K562 (cell line): ENCODE measurements at regions not wholly inside any gene's neighbourhood (a gene's known extent, or its start where the extent isn't known, plus 50 kb on each side); places are given as distances from the start of the nearest gene placed in this dataset.

Experiments used
- ATAC-seq: fragments of 200-7000 bp; cut with Tn5 transposase; 3 replicates; pipeline ENCODE4 v1.9.1; 2020; ENCODE audit warnings: moderate library complexity
- BruUV-seq: library from RNA; stranded (reverse); fragments of 400-500 nt; replicated peaks from 2 replicates; lab custom pipeline; 2021; lab: Mats Ljungman, UMichigan
- CTCF ChIA-PET: fragments of 300-600 bp; formaldehyde crosslinking; extraction: SDS; loops from one replicate; lab custom pipeline; 2021; ENCODE audit warnings: low intra/inter-chr PET ratio; lab: Yijun Ruan, JAX
- POLR2A ChIA-PET: fragments of 300-600, 350-650 bp; sonication (Branson Sonifier 250); formaldehyde crosslinking; extraction: SDS; loops from one replicate; lab custom pipeline; 2021; ENCODE audit warnings: antibody characterized with exemption, inconsistent platforms; lab: Yijun Ruan, JAX
- DNase-seq, 4 experiments: peaks; one replicate each; pipeline versions ENCODE4 v3.0.0 to v3.0.0-alpha.2; 2011 to 2018; ENCODE audit warnings: low spot score in 3 of 4, mixed read lengths in 3 of 4; ENCODE audit errors: extremely low read depth in 1 of 4
- FAIRE-seq: peaks from 2 replicates; lab custom pipeline; 2011; peaks lifted over from hg19 to GRCh38; lab: Jason Lieb, UNC
- H2AFZ ChIP-seq: 2 replicates; pipeline ENCODE4 v1.6.0; 2011; ENCODE audit warnings: low read depth, low read length, control low read depth, inconsistent platforms
- H3K27ac ChIP-seq: fragments of 200-600 bp; 3 replicates; pipeline ENCODE4 v1.8.0; 2011; ENCODE audit warnings: low read depth, mild to moderate bottlenecking, control low read depth, inconsistent platforms, low read length, moderate library complexity, mixed read lengths; ENCODE audit errors: extremely low read depth
- H3K27me3 ChIP-seq, 2 experiments: fragments of 300-600 bp in 1 of 2; 2 replicates in 1 of 2; 3 replicates in 1 of 2; pipeline versions ENCODE4 v1.6.0 to v1.8.0; 2011; ENCODE audit warnings: inconsistent platforms in 2 of 2, low read length in 2 of 2, mild to moderate bottlenecking in 1 of 2, mixed read lengths in 1 of 2, moderate library complexity in 1 of 2; ENCODE audit not compliant: control insufficient read depth in 2 of 2, insufficient read depth in 2 of 2
- H3K36me3 ChIP-seq: fragments of 300-600 bp; 3 replicates; pipeline ENCODE4 v1.8.0; 2011; ENCODE audit warnings: mild to moderate bottlenecking, low read length, inconsistent platforms; ENCODE audit not compliant: control insufficient read depth, insufficient read depth
- H3K4me1 ChIP-seq, 2 experiments: fragments of 200-600 bp in 1 of 2; replicated peaks in 1 of 2; 2 replicates in 1 of 2; 3 replicates in 1 of 2; pipeline versions ENCODE4 v1.5.1 to v1.8.0; 2011; ENCODE audit warnings: inconsistent platforms in 2 of 2, low read length in 2 of 2, mild to moderate bottlenecking in 1 of 2, mixed read lengths in 1 of 2, moderate library complexity in 1 of 2; ENCODE audit not compliant: control insufficient read depth in 2 of 2, insufficient read depth in 2 of 2
- H3K4me2 ChIP-seq: 2 replicates; pipeline ENCODE4 v1.6.1; 2011; ENCODE audit warnings: low read length, control low read depth, inconsistent platforms, mixed read lengths; ENCODE audit not compliant: insufficient read depth
- H3K4me3 ChIP-seq: fragments of 200-600 bp; sonication (generic), shearing (Covaris generic); 2 replicates; pipeline ENCODE4 v1.5.1; 2016; ENCODE audit warnings: control low read depth, inconsistent platforms
- H3K79me2 ChIP-seq: fragments of 200-600 bp; 3 replicates; pipeline ENCODE4 v1.8.0; 2011; ENCODE audit warnings: low read length, inconsistent platforms; ENCODE audit not compliant: control insufficient read depth, insufficient read depth
- H3K9ac ChIP-seq, 2 experiments: 2 replicates each; pipeline versions ENCODE4 v1.6.0 to v1.6.1; 2011; ENCODE audit warnings: low read depth in 2 of 2, low read length in 2 of 2, control low read depth in 1 of 2, inconsistent platforms in 1 of 2, mild to moderate bottlenecking in 1 of 2, mixed read lengths in 1 of 2; ENCODE audit not compliant: insufficient read depth in 1 of 2
- H3K9me1 ChIP-seq: one replicate; pipeline ENCODE4 v1.6.0; 2011; ENCODE audit warnings: inconsistent platforms, mild to moderate bottlenecking, low read length, moderate library complexity; ENCODE audit not compliant: control insufficient read depth, insufficient read depth
- H3K9me3 ChIP-seq: replicated peaks from 2 replicates; pipeline ENCODE4 v1.5.1; 2011; ENCODE audit warnings: low read depth, low read length, inconsistent platforms; ENCODE audit not compliant: control insufficient read depth, insufficient read depth
- H4K20me1 ChIP-seq: replicated peaks from 2 replicates; pipeline ENCODE4 v1.6.1; 2011; ENCODE audit warnings: low read length, inconsistent platforms, mixed read lengths; ENCODE audit not compliant: control insufficient read depth, insufficient read depth
- BDP1 ChIP-seq: IDR thresholded peaks from 3 replicates; pipeline ENCODE4 v1.6.1; 2011; ENCODE audit not compliant: insufficient read length, insufficient read depth
- BMI1 ChIP-seq: fragments of 150-350 bp; IDR thresholded peaks from 2 replicates; pipeline ENCODE4 v1.6.1; 2014; ENCODE audit warnings: low read length
- CBX2 ChIP-seq: fragments of 200-600 bp; sonication (generic); IDR thresholded peaks from one replicate; pipeline ENCODE4 v1.6.1; 2012; ENCODE audit warnings: mild to moderate bottlenecking, low read length, inconsistent platforms; ENCODE audit not compliant: insufficient read depth, poor library complexity, severe bottlenecking
- CHD4 ChIP-seq: fragments of 200-600 bp; sonication (generic); IDR thresholded peaks from 3 replicates; pipeline ENCODE4 v1.6.1; 2012; ENCODE audit warnings: low read depth, mild to moderate bottlenecking, mixed read lengths, low read length, inconsistent platforms; ENCODE audit not compliant: insufficient read depth, insufficient replicate concordance, poor library complexity, severe bottlenecking
- EZH2 ChIP-seq: IDR thresholded peaks from 2 replicates; pipeline ENCODE4 v1.6.1; 2012; ENCODE audit warnings: low read depth, mild to moderate bottlenecking, inconsistent platforms, low read length, borderline replicate concordance
- FOXK1 ChIP-seq: sonication (generic); formaldehyde crosslinking; IDR thresholded peaks from 2 replicates; pipeline ENCODE4 v1.8.0; 2022; ENCODE audit warnings: missing genetic modification reagents, mild to moderate bottlenecking, borderline replicate concordance
- HIVEP1 ChIP-seq: fragments of 250-450 bp; sonication (Bioruptor Pico); IDR thresholded peaks from 2 replicates; pipeline ENCODE4 v1.4.0; 2020; ENCODE audit warnings: mild to moderate bottlenecking
- KLF6 ChIP-seq: fragments of 250-450 bp; sonication (Bioruptor Pico); IDR thresholded peaks from 2 replicates; pipeline ENCODE4 v1.4.0; 2020; ENCODE audit warnings: mild to moderate bottlenecking, moderate library complexity, borderline replicate concordance
- MEF2D ChIP-seq: conservative IDR thresholded peaks from 2 replicates; pipeline ENCODE4 v1.6.1; 2016; ENCODE audit warnings: low read depth, missing genetic modification characterization, missing compliant biosample characterization
- RBM25 ChIP-seq: fragments of 200-400 bp; formaldehyde crosslinking; IDR thresholded peaks from 2 replicates; pipeline ENCODE4 v1.6.1; 2018; ENCODE audit warnings: low read length, low read depth, moderate library complexity; ENCODE audit not compliant: severe bottlenecking
- SMARCA5 ChIP-seq: fragments of 450-650 bp; IDR thresholded peaks from 2 replicates; pipeline ENCODE4 v1.6.1; 2016
- TFAM ChIP-seq: fragments of 250-450 bp; sonication (Bioruptor Pico); conservative IDR thresholded peaks from 2 replicates; pipeline ENCODE4 v1.5.0; 2021; ENCODE audit warnings: mild to moderate bottlenecking, moderate library complexity
- U2AF2 ChIP-seq: fragments of 200-400 bp; formaldehyde crosslinking; optimal IDR thresholded peaks from 2 replicates; pipeline ENCODE3; 2017; ENCODE audit warnings: low read depth, mild to moderate bottlenecking, low read length
- ZNF449 ChIP-seq: fragments of 250-450 bp; sonication (Bioruptor Pico); IDR thresholded peaks from 2 replicates; pipeline ENCODE4 v1.8.0; 2022; ENCODE audit warnings: moderate library complexity, mild to moderate bottlenecking, inconsistent platforms
- ZNF778 ChIP-seq: fragments of 450-650 bp; formaldehyde crosslinking; IDR thresholded peaks from 2 replicates; pipeline ENCODE4 v1.4.0; 2020; ENCODE audit warnings: mild to moderate bottlenecking, moderate library complexity
- ZNF830 ChIP-seq: fragments of 250-450 bp; sonication (Bioruptor Pico); IDR thresholded peaks from 2 replicates; pipeline ENCODE4 v1.5.0; 2021; ENCODE audit warnings: mild to moderate bottlenecking
- WGBS: fragments of 100-300 bp; shearing (Covaris generic); methylation state at CpG from one replicate; pipeline ENCODE4 v1.1.6; 2016; ENCODE audit warnings: low coverage, mixed read lengths; ENCODE audit not compliant: insufficient coverage; ENCODE audit errors: missing lambda C conversion rate; 5-methylcytosine and 5-hydroxymethylcytosine counted together
- in situ Hi-C: fragments of 300-500 bp; cut with MboI; formaldehyde crosslinking; loops from 4 replicates; pipeline ENCODE4 v1.15.0; 2018; ENCODE audit warnings: inconsistent platforms, mixed read lengths
- intact Hi-C: fragments of 100-400 bp; cut with micrococcal nuclease; formaldehyde crosslinking; loops from 2 replicates; pipeline ENCODE4 v1.14.2; 2022
- TF ChIP-seq, protein P1 (sequence below), 2 experiments: fragments of 450-650 bp; IDR thresholded peaks; 2 replicates each; pipeline ENCODE4 v1.6.1; 2016
- TF ChIP-seq, protein P2 (sequence below), 2 experiments: fragments of 450-650 bp; conservative IDR thresholded peaks; 2 replicates each; pipeline ENCODE4 v1.6.1; 2017; ENCODE audit warnings: mild to moderate bottlenecking in 2 of 2, moderate library complexity in 2 of 2
- TF ChIP-seq, protein P3 (sequence below): fragments of 450-650 bp; formaldehyde crosslinking; IDR thresholded peaks from 2 replicates; pipeline ENCODE4 v1.4.0; 2020; ENCODE audit warnings: mild to moderate bottlenecking, moderate library complexity

- Histone ChIP-seq H2AFZ (no peak overlapping the region), H3K36me3 (no peaks in the 10 kb centered on the region), H3K27me3 (no peaks in the 10 kb centered on the region), H4K20me1 (no peaks in the 10 kb centered on the region), H3K9me3 (no peaks in the 10 kb centered on the region), H3K4me1 (no peaks in the 10 kb centered on the region), H3K27ac (no peak overlapping the region), H3K79me2 (no peaks in the 10 kb centered on the region), H3K9ac (no peak overlapping the region), H3K9me1 (no peaks in the 10 kb centered on the region), H3K4me2 (no peak overlapping the region), H3K4me3 (no peak overlapping the region)
- ChIA-PET CTCF (no interaction called here), POLR2A (no interaction called here)
- 0% methylated on average over 2 of the region's 2 CpGs for WGBS
- in situ Hi-C loops, result no loop called here
- DNase-seq (no peak), ATAC-seq (no peak), FAIRE-seq (no peak)
- no TSS peak for BruUV-seq
- intact Hi-C loops, result no loop called here
- TF ChIP-seq SMARCA5 (no peak), FOXK1 (CRISPR knock-in tag) (no peak), BMI1 (no peak), CBX2 (no peak), ZNF778 (CRISPR knock-in tag) (no peak), BDP1 (no peak), MEF2D (tag) (no peak), EZH2 (no peak), RBM25 (no peak), HIVEP1 (CRISPR knock-in tag) (no peak), TFAM (CRISPR knock-in tag) (no peak), CHD4 (no peak), U2AF2 (no peak), KLF6 (no peak), ZNF449 (CRISPR knock-in tag) (no peak), ZNF830 (no peak)
- TF ChIP-seq, protein P1, sequence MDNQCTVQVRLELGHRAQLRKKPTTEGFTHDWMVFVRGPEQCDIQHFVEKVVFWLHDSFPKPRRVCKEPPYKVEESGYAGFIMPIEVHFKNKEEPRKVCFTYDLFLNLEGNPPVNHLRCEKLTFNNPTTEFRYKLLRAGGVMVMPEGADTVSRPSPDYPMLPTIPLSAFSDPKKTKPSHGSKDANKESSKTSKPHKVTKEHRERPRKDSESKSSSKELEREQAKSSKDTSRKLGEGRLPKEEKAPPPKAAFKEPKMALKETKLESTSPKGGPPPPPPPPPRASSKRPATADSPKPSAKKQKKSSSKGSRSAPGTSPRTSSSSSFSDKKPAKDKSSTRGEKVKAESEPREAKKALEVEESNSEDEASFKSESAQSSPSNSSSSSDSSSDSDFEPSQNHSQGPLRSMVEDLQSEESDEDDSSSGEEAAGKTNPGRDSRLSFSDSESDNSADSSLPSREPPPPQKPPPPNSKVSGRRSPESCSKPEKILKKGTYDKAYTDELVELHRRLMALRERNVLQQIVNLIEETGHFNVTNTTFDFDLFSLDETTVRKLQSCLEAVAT (IDR thresholded peaks at IDR 0.05), result no peak
- TF ChIP-seq, protein P2, sequence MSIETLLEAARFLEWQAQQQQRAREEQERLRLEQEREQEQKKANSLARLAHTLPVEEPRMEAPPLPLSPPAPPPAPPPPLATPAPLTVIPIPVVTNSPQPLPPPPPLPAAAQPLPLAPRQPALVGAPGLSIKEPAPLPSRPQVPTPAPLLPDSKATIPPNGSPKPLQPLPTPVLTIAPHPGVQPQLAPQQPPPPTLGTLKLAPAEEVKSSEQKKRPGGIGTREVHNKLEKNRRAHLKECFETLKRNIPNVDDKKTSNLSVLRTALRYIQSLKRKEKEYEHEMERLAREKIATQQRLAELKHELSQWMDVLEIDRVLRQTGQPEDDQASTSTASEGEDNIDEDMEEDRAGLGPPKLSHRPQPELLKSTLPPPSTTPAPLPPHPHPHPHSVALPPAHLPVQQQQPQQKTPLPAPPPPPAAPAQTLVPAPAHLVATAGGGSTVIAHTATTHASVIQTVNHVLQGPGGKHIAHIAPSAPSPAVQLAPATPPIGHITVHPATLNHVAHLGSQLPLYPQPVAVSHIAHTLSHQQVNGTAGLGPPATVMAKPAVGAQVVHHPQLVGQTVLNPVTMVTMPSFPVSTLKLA (conservative IDR thresholded peaks at IDR 0.05), result no peak
- TF ChIP-seq, protein P3, sequence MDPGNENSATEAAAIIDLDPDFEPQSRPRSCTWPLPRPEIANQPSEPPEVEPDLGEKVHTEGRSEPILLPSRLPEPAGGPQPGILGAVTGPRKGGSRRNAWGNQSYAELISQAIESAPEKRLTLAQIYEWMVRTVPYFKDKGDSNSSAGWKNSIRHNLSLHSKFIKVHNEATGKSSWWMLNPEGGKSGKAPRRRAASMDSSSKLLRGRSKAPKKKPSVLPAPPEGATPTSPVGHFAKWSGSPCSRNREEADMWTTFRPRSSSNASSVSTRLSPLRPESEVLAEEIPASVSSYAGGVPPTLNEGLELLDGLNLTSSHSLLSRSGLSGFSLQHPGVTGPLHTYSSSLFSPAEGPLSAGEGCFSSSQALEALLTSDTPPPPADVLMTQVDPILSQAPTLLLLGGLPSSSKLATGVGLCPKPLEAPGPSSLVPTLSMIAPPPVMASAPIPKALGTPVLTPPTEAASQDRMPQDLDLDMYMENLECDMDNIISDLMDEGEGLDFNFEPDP (CRISPR knock-in tag), result no peak
Observed at GRCh38 chr3:86418861-86419260, 572.1 kb downstream of the VGLL3 start.
